RWPE2 (cell line): ENCODE measurements at regions not wholly inside any gene's neighbourhood (a gene's known extent, or its start where the extent isn't known, plus 50 kb on each side); places are given as distances from the start of the nearest gene placed in this dataset.

Experiments
- ATAC-seq: fragments of 200-7000 bp; cut with Tn5 transposase; 3 replicates; pipeline ENCODE4 v1.9.1; 2021; ENCODE audit warnings: low read depth
- DNase-seq: peaks from one replicate; pipeline ENCODE4 v3.0.0-alpha.2; 2020; ENCODE audit warnings: low spot score
- H3K27ac ChIP-seq: fragments of 450-650 bp; 2 replicates; pipeline ENCODE4 v1.5.1; 2017; ENCODE audit warnings: mild to moderate bottlenecking; ENCODE audit not compliant: poor library complexity, severe bottlenecking
- H3K27me3 ChIP-seq: fragments of 250-450 bp; sonication (Bioruptor Pico); 2 replicates; pipeline ENCODE4 v1.5.1; 2021; ENCODE audit warnings: mild to moderate bottlenecking, moderate library complexity; ENCODE audit not compliant: insufficient read depth, poor library complexity, severe bottlenecking
- H3K36me3 ChIP-seq: fragments of 250-450 bp; sonication (Bioruptor Pico); 2 replicates; pipeline ENCODE4 v1.5.1; 2020; ENCODE audit warnings: low read depth, mild to moderate bottlenecking, moderate library complexity
- H3K4me1 ChIP-seq: fragments of 250-450 bp; sonication (Bioruptor Pico); 2 replicates; pipeline ENCODE4 v1.5.1; 2021; ENCODE audit warnings: mild to moderate bottlenecking, moderate library complexity; ENCODE audit not compliant: insufficient read depth, poor library complexity, severe bottlenecking
- H3K4me3 ChIP-seq: fragments of 250-450 bp; sonication (Bioruptor Pico); 2 replicates; pipeline ENCODE4 v1.5.1; 2021; ENCODE audit warnings: mild to moderate bottlenecking, moderate library complexity; ENCODE audit not compliant: severe bottlenecking
- H3K9me3 ChIP-seq: fragments of 250-450 bp; sonication (Bioruptor Pico); 2 replicates; pipeline ENCODE4 v1.5.1; 2021; ENCODE audit warnings: mild to moderate bottlenecking, moderate library complexity; ENCODE audit not compliant: severe bottlenecking
- TF ChIP-seq, protein P1 (sequence below): fragments of 450-650 bp; IDR thresholded peaks from one replicate; pipeline ENCODE4 v1.5.1; 2017; ENCODE audit warnings: mild to moderate bottlenecking, moderate library complexity; ENCODE audit not compliant: poor library complexity, severe bottlenecking

DNA sequence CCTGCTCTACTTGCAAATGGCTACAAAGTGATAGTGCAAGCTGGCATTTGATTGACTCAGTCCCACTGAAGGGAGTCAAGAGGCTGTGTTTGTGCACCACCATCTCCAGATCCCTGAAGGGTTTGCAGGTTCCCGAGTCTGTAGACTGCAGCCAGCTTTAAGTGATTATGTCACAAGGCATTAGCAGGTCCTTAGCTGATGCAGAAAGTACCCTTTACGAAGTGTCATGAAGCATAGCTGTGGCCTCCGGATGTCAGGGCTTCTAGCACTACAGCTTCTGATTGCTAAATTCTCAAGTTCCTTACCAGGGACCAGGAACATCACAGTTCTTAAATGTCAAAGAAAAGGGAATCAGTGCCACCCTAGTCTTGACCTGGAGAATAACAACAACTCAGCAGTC lies 311.3 kb upstream of the TRPC7 start:
- H3K9me3 ChIP-seq = no peaks in the 10 kb centered on the region
- H3K36me3 ChIP-seq = no peaks in the 10 kb centered on the region
- TF ChIP-seq, protein P1, sequence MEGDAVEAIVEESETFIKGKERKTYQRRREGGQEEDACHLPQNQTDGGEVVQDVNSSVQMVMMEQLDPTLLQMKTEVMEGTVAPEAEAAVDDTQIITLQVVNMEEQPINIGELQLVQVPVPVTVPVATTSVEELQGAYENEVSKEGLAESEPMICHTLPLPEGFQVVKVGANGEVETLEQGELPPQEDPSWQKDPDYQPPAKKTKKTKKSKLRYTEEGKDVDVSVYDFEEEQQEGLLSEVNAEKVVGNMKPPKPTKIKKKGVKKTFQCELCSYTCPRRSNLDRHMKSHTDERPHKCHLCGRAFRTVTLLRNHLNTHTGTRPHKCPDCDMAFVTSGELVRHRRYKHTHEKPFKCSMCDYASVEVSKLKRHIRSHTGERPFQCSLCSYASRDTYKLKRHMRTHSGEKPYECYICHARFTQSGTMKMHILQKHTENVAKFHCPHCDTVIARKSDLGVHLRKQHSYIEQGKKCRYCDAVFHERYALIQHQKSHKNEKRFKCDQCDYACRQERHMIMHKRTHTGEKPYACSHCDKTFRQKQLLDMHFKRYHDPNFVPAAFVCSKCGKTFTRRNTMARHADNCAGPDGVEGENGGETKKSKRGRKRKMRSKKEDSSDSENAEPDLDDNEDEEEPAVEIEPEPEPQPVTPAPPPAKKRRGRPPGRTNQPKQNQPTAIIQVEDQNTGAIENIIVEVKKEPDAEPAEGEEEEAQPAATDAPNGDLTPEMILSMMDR = no peak
- no peaks in the 10 kb centered on the region for H3K4me1 ChIP-seq
- H3K27me3 ChIP-seq = peaks cover 6% of the 10 kb centered on the region
- DNase-seq (no peak), ATAC-seq (no peak)
- H3K4me3 ChIP-seq = no peak overlapping the region
- no peak overlapping the region for H3K27ac ChIP-seq

DNA sequence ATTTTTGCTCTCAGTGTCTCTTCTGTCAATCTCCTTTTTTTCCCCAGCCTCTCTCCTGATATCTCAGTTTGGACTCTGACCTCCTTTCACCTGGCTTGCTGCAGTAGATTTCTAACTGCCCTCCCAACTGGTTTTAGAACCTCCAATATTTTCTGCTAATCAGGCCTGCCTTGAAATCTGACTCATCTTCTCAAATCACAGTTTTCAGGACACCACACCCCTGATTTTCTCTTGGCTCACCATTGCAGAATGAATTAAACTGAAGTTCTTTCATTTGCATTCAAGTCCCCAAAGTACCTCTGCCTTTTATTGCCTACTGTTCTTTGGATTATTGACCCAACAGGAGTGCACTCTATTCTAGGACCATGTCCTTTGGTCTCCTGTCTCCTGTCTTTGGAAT lies 310.4 kb upstream of the TRPC7 start:
- H3K4me1 ChIP-seq = no peaks in the 10 kb centered on the region
- TF ChIP-seq, protein P1 = no peak
- no peak for ATAC-seq
- no peaks in the 10 kb centered on the region for H3K36me3 ChIP-seq
- H3K27ac ChIP-seq = no peak overlapping the region
- H3K4me3 ChIP-seq = no peak overlapping the region
- peaks cover 14% of the 10 kb centered on the region for H3K27me3 ChIP-seq
- no peaks in the 10 kb centered on the region for H3K9me3 ChIP-seq
- no peak for DNase-seq

DNA sequence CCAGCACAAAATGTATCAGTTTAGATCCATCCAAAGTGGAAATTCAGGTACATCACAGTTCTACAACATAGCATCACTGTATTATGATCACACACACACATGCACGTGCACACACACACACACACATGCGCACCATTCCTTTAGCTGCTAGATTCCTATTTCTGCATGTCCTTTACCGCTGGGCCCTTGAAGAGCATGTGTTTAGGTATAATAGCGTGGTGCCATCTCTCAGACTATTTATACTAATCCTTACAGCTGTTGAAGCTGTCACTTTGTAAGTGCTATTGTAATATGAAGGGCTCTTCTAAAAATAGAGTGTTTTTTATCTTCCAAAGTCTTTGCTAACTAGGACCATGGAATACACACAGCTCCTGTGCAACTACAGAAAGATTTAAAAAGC lies 308.8 kb upstream of the TRPC7 start:
- no peaks in the 10 kb centered on the region for H3K4me1 ChIP-seq
- peaks cover 9% of the 10 kb centered on the region for H3K27me3 ChIP-seq
- H3K4me3 ChIP-seq = no peak overlapping the region
- no peaks in the 10 kb centered on the region for H3K36me3 ChIP-seq
- DNase-seq (no peak), ATAC-seq (no peak)
- H3K27ac ChIP-seq = no peak overlapping the region
- TF ChIP-seq, protein P1 = no peak
- no peaks in the 10 kb centered on the region for H3K9me3 ChIP-seq

DNA sequence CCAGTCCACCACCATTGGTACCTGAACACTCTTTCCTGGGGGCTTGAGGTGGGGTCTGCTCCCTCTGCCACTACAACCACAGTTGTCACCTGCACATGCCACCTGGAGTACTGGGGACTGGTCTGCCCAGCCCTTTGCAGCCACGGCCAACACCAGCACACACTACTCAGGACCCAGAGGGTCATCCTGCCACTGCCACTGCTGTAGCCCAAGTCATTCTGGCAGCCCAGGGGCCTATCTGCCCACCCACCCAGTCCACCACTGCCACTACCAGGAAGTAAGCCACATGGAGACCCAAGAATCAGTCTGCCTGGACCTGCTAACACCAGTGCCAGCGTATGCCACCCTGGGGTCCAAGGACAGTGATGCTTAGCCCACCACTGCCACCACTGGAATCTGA lies 302.4 kb upstream of the TRPC7 start:
- TF ChIP-seq, protein P1 = no peak
- DNase-seq (no peak), ATAC-seq (no peak)
- no peaks in the 10 kb centered on the region for H3K4me1 ChIP-seq
- H3K27ac ChIP-seq = no peak overlapping the region
- peaks cover 2% of the 10 kb centered on the region for H3K9me3 ChIP-seq
- H3K4me3 ChIP-seq = no peak overlapping the region
- H3K27me3 ChIP-seq = peaks cover 14% of the 10 kb centered on the region
- H3K36me3 ChIP-seq = no peaks in the 10 kb centered on the region

DNA sequence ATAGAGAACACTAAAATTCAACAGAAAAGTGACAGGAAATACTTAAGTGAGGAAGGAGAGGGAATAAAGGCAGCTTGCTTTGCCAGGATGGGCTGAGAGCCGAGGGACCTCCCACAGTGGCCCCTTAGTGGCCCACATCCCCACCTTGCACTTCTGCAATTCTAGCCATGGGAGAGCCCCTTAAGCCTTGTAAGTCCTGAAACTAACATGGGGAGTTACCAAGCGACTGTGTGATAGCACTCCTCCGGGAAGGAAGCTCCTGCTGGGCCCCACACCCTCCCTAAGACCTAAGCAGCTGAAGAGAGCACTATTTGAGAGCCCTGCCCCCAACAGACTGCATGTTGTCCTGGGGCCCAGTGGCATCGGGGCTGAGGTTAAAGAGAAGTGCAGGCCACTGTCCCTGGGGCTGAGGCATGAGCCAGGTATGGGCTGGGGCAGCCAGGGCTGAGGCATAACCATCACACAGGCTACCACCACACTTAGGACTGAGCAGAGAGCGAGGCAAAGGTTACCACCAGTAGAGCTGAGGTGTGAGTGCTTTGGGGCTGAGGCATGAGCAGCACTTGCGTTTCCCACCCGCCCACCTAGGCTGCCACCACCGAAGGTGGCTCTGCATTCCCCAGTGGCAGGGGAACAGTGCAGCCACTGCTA lies 301.8 kb upstream of the TRPC7 start:
- Histone ChIP-seq H3K27ac (no peak overlapping the region), H3K4me3 (no peak overlapping the region), H3K4me1 (no peaks in the 10 kb centered on the region), H3K9me3 (peaks cover 2% of the 10 kb centered on the region), H3K36me3 (no peaks in the 10 kb centered on the region), H3K27me3 (peaks cover 14% of the 10 kb centered on the region)
- TF ChIP-seq, protein P1 = no peak
- no peak for ATAC-seq
- no peak for DNase-seq
